GM19395 (cell line): ENCODE measurements at regions not wholly inside any gene's neighbourhood (a gene's known extent, or its start where the extent isn't known, plus 50 kb on each side); places are given as distances from the start of the nearest gene placed in this dataset.
"Not testable (repeated sequence)": the region's sequence is repeated elsewhere in the genome, so short reads cannot be mapped to it uniquely, and the experiment has no call there.

Source experiments
- ATAC-seq: cut with Tn5 transposase; IDR thresholded peaks from one replicate; pipeline ENCODE4 v1.9.1; 2021; ENCODE audit warnings: mild to moderate bottlenecking, moderate library complexity; ENCODE audit not compliant: unreplicated experiment

DNA sequence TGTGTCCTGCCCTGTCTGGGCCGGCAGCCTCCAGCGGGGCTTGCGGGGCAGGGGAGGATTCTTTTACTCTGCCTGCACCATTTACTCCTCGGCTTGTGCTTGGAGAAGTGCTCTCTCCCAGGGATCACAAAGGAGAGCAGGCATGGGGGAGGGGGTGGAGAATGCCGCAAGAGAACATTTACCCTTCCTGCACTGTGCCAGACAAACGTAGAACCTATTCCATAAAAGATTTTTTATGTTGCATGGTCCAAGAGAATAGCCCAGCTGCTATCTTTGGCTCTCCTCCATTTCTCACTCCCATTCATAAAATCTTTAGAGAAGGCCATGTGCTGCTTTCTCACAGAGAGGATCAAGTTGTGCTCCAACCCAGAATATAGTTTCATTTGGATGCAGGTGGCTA, 159.4 kb downstream of the SPTSSA start:
- ATAC-seq, result no peak

DNA sequence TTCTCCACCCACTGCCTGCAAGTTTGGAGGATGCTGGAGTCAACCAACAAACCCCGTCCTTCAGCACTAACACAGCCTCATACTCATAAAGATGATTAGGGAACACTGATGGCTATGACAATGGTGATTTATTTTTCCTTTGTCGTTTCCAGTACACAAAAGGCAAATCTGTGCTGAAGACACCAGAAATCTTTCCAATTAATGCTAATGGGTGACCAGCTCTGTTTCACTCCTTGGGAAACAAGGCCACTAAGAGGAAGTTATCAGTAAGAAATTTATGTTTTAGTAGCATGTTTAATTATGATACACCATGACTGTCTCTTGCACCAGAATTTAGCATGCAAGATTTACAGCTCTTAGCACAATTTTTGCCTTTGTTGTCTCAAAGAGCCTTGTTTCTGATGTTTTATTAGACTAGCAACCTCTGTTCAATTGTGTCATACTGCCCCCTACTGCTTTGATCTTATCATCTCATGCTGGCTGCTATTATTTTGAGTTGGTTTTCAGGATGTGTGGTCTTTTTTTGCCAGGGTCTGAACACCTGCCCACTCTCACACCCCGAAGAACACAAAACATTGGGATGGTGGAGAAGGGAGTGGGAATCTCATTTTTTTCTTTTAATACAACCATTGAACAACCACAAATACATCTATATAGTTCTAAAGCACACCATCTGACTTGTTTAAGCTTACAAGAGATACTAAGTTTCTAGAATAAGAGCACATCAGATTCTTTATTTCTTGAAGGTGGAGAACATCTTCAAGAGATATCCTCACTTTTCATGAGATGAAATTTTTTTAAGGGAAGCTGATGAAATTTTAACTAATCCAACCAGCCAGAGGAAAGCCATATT, 160.9 kb downstream of the SPTSSA start:
- ATAC-seq, result no peak

DNA sequence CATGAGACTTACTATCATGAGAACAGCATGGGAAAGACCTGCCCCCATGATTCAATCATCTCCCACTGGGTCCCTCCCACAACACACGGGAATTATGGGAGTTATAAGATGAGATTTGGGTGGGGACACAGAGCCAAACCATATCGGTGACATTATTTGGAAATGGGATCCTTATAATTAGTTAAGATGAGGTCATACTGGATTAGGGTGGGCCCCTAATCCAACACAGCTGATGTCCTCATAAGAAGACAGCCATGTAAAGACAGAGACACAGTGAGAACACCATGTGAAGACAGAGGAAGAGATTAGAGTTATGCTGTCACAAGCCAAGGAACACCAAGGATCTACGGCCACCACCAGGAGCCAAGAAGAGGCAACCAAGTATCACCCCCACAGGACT, 161.7 kb downstream of the SPTSSA start:
- no peak for ATAC-seq

DNA sequence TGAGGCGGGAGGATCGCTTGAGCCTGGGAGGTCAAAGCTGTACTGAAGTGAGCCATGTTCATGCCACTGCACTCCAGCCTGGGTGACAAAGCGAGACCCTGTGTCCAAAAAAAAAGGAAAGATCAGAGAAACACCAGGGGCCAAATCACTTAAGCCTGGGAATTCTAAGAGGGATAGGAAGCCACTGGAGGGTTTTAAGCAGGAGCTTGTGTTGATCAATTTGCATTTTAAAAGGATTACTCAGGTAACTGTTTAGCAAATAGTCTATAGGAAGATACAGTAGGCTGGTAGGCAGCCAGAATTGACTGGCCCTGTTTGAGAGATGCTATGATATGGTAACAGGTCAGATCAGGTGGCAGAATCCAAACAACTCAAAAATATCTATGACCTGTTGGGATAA, 162.7 kb downstream of the SPTSSA start:
- ATAC-seq, result no peak

DNA sequence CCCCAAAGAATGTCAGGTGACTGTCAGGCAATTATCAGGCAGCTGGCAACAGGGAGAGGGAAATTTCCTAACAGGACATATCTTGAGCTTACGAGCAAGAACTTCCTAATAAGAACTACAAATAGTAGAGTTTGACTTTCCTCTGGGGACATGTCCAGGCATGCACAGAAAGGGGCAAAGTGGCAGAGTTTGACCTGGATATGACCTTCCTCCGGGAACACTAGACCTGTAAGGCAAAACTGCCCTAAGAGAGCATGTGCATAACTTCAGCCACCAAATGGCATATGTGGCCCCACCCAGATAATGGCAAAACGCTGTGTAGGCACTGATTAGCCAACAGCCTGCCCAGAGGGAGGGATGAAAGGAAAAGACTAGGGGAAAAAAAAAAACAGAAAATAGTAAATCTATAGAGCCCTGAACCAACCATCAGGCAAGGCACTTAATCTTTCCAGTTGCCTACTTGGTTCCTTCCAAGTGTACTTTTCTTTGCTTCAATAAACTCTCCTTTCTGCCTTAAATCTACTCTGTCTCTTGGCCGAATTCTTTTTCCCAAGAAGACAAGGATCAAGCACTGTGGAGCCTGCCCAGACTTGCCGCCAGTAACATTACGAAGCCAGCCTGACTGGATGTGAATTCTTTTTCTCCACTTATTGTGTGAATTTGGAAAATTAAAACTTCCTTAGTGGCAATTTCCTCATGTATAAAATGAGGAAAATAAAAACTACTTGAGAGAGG, 164.1 kb downstream of the SPTSSA start:
- ATAC-seq, result no peak

DNA sequence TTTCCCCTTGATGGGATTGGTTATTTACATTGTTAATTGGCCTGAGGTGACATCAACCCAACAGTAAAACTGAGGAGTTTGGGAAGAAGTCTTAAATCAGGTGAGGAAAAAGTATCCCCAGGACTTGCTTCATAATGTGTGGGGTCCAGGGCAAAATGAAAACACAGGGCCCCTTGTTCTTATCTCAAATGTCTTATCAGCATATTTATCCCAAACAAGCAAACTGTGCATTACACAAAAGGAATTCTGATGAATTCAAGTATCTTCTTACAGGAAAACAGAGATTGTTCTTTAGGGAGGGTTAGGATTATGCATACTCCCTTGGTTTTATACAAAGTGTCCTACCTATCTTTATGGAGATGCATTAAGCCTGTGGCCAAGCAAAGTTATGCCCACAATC, 178.4 kb downstream of the SPTSSA start:
- no peak for ATAC-seq

DNA sequence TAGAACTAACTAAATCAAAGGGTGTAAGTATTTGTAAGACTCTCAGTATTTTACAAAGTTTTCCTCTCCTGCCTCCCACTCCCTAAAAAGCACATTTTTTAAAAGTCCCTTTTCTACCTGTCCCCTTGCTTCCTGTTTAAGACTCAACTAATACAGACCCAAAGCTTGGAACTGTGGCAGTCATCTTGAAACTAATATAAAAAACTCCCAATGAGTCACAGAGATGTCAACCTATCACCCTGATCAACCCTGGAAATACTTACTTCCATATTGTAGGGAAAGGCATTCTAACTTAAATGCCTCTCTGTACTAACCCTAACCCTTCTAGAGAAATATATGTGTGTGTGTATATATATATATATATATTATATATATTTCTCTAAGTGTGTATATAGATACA, 184.8 kb downstream of the SPTSSA start:
- peak; percentile 52 for ATAC-seq

DNA sequence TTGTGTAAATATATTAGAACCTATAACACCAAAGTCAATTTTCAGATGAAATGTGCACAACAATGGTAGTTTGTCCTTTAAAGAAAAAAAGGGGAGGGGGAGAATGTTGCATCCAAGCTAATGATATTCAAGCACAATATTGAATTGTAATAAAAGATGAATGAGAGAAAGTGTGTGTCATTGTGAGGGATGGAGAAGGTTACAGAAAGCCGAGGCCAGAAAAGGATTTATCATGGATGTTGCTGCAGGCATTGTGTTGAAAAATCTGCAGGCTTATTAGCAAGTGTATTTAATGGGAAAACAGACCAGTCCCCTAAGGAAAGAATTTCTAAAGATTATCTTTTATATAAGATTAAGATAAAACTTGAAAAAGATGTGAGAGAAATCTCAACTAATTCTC, 186.5 kb downstream of the SPTSSA start:
- no peak for ATAC-seq

DNA sequence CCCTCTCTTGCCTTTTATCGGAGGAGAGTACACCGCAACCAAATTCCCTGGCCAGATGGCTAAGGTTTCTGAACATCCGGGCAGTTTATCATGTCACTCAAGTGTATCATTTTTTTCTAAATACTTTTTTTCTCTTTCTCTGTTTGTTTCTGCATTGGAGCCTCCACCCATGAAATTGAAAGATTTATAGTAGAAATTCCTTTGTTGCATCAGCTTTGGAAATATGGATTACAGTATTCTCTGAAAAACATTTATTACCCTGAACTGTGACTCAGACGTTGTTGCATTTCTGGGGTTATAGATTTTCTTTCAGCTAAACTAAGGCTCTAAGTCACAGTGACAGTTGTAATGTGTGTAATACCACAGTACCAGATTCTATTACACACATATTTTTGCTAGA, 187.0 kb downstream of the SPTSSA start:
- no peak for ATAC-seq

DNA sequence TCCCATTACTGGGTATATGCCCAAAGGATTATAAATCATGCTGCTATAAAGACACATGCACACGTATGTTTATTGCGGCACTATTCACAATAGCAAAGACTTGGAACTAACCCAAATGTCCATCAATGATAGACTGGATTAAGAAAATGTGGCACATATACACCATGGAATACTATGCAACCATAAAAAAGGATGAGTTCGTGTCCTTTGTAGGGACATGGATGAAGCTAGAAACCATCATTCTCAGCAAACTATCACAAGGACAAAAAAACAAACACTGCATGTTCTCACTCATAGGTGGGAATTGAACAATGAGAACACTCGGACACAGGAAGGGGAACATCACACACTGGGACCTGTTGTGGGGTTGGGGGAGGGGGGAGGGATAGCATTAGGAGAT, 188.3 kb downstream of the SPTSSA start:
- ATAC-seq, result not testable (repeated sequence)

DNA sequence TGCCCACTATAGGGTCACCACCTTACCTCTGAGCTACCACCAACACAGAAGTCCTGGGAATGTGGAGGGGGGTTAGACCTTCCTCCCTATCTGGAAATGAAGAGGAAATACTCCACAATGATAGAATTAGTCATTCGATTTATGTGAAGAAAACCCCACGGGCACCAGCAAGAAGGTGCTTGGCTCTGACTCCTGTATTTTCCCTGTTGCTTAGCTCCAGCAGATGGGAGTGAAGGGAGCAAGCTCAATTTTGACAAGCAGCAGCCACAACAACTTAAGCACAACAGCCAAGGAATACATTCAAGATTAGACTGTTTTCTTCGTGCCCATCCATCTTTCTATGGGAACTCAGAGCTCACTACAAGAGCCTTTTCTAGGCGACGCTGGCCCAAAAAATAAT, 191.7 kb downstream of the SPTSSA start:
- ATAC-seq, result no peak

DNA sequence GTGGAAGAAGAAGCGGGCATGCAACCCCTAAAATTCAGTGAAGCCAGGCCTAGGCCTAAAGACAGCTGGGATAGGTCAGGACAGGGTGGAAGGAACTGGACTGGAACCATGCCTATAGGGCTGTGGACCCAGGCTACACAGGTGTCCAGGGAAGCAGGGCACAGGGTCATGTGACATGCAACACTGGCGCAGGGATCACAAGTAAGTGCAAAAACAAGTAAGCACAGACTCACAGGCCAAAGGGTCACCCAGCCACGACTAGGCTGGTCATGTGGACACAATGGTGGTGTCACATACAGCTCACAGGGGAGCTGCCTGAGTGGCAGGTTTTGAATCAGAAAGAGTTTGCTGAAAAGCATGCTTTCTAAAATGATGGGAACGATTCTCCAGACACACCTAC, 195.7 kb downstream of the SPTSSA start:
- ATAC-seq, result no peak

DNA sequence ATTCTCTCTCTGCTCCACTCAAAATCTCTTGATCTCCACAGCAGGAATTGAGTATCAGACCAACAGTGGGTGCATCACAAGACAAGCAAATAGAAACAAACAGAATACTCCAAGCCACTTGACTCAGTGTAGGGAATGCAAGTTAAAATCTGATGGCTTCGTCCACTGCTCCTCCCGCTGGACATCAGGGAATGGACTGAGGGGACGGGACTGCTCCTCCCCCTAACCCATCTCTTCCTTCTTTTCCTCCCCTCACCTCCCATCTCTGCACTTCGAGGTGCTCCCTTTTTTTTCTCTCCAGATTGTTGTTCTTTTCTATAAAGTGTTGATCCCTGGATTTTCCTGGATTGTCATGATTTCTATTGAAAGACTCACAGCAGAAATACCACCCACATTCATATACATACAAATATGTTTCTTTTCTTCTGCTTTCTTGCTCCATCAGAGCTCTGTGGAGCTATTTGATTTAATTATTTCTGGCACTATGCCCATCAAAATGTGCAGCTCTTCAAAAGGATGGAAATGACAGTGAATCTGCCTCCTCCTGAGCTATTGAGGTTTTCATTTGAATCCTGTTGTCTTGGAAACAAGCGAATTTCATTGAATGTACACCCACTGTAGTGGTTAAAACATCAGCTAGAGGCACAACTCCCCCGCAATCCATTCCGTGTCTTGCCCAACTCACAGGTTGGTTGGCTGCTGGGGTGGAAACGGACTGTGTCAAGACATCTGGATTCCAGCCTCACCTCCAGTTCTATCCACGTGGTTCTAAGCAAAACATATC, 199.7 kb downstream of the SPTSSA start:
- ATAC-seq, result no peak

DNA sequence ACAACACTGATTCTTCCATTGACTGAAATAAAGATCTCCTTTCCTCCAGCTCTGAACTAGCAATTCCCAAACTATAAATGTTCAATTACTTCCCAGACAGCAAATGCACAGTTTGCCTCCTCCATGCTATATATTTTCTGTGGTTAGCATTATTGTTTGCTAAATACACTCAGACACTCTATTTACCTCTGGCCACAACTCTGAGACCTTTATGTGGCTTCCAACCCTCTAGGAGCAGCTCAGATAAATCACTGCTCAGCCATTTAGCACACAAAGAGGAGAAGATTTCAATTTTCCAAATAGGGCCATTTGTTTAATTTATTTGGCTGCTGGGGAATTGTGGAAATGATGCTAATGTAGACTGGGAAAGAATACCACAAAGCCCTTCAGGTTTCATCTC, 202.0 kb downstream of the SPTSSA start:
- ATAC-seq, result no peak

DNA sequence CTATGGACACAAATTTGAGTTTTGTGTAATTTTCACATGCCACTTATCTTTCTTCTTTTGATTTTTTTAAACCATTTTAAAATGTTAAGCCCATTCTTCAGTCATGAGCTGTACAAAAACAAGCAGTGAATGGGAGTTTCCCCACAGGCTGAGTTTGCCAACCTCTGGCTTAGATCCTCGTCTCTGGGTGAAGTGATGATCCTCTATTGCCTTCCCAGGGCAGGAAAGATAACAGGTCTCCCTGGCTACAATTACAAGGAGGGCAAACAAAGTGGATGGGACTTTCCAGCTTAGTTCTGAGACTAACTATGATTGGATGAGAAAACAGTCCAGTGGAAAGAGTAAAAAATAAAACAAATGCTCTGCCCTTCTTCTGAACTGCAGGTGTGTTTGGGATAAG, 203.7 kb downstream of the SPTSSA start:
- ATAC-seq, result no peak

DNA sequence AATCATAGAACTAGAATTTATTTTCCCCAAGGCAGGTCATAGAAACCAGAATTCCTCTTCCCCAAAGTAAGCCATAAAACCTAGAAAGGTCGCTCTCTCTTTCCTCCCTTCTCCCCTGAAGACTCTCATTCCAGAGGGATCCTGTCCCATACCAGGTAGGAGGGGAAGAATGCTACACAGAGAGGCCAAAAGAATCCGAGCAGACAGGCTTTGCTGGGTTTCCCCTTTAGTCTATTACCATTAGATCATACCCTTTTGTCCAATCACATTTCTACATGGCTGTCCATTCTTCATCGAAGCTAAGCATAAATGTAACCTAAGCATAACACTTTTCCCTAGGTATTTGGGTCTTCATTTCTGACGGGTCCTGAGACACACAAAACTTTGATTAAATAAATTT, 204.5 kb downstream of the SPTSSA start:
- no peak for ATAC-seq

DNA sequence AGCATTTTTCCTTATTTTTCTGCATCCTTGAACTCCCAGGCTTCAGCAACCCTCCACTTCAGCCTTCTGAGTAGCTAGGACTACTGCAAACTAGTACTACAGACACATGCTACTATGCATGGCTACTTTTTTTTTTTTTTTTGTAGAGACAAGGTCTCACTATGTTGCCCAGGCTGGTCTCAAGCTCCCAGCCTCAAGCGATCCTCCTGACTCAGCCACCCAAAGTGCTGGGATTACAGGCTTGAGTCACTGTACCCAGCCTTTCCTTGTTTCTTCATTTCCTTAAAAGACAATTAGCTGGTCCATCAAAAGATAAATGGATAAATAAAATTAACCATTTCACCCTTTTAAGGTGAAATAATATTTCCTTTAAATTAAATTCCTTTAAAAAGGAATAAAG, 205.8 kb downstream of the SPTSSA start:
- ATAC-seq, result no peak

DNA sequence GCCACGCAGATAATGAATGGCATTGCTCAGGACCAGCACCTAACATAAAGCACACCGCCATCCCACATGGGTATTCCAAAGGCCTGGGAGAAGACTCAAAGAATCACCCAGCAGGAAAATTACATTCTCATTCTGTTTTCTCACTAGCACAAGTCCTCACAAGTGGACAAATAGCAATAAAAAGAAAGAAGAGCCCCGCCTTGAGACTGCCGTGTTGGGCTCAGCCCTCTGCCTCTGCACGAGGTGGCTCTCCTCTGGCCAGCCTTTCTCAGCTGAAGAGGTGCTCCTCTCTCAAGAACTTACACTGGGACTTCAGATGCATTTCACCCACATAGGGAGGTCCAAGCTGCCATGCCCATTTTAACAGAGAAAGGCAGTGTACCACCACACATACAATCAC, 207.5 kb downstream of the SPTSSA start:
- ATAC-seq, result no peak

DNA sequence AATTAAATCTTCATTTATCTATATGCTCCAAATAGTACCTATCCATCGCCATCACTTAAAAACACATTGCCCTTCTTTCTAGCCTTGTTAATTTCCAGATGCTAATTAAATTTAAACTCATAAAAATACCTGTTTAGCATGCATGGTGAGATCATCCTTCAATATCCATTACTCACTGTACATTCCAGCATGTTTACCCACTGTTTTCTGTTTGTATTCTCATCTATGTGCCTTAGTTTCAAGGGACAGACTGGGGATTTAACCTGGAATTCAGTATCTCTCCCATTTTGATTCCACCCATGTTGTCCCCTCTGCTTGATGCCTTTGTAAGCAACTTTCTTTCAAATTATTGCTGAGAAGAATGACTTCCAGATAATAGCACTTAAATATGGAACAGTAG, 208.0 kb downstream of the SPTSSA start:
- no peak for ATAC-seq

DNA sequence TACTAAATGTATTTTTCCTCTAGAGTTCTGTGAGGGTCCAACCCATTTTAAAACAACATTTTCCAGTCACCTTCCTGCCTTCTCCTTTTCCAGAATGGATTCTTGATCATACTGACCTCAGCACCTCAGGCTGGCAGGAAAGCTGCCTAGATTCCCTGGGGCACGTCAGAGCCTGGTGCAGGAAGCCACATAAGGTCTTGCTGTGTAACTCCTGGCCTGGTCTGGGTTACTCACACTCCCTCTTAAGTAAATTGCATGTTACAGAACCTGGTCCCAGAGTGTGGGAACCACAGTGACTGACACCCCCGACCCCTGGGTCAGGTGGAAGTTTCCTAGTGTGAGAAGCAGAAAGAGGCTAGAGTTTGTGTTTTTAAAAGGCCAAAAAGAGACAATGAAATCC, 209.8 kb downstream of the SPTSSA start:
- no peak for ATAC-seq

DNA sequence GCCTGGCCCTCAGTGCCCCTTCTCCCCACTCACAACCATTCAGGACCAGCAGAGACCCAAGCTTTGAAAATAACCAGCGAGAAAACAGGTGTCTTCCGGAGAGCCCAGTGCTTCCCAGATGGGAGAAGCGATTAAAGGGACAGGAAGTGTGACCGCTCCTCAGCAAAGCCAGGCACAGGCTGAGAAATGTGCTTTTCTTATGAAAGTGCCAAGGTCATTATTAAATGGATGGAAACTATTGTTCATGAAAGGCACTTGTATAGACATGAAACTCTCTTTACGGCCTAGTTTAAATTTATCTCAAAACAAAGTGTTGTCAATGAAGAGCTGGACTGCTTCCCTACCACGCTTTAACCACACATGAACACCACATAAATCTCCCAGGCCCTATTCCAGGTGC, 210.4 kb downstream of the SPTSSA start:
- ATAC-seq, result no peak

DNA sequence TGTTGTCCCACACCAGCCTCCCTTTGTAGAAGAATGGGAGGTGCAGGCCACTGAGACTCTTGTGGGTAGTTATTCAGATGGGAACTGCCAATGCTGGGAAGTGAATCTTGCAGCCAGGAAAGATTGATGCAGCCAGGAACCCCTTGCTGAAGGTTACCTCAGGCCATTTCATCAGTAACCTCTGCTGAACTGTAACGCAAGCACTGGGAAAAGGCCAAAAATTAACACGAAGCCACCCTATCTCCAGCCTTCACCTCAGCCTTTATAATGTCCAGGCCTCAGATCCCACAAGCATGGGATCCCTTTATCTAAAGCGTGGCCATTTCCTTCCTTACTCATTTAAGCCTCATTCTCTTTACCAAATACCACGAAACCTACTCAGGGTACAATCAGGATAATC, 211.1 kb downstream of the SPTSSA start:
- no peak for ATAC-seq
